Calu3 (cell line): ENCODE measurements at regions not wholly inside any gene's neighbourhood (a gene's known extent, or its start where the extent isn't known, plus 50 kb on each side); places are given as distances from the start of the nearest gene placed in this dataset.

ENCODE experiments used
- BruUV-seq: library from RNA; stranded (reverse); fragments of 400-500 nt; replicated peaks from 2 replicates; lab custom pipeline; 2021; lab: Mats Ljungman, UMichigan
- CTCF ChIA-PET: fragments of 300-600 bp; sonication (Branson Sonifier 250); formaldehyde crosslinking; loops from one replicate; lab custom pipeline; 2022; ENCODE audit warnings: antibody characterized with exemption; lab: Charles Lee
- DNase-seq: peaks from one replicate; pipeline ENCODE4 v3.0.0; 2022
- H3K27ac Mint-ChIP-seq: one replicate; pipeline ENCODE4 v1.8.0; 2022; ENCODE audit warnings: mixed read lengths; ENCODE audit not compliant: unreplicated experiment
- H3K27me3 Mint-ChIP-seq: one replicate; pipeline ENCODE4 v1.8.0; 2022; ENCODE audit warnings: mixed read lengths; ENCODE audit not compliant: unreplicated experiment
- H3K36me3 Mint-ChIP-seq: one replicate; pipeline ENCODE4 v1.8.0; 2022; ENCODE audit warnings: mild to moderate bottlenecking, moderate library complexity, mixed read lengths; ENCODE audit not compliant: insufficient read depth, unreplicated experiment
- H3K4me1 Mint-ChIP-seq: one replicate; pipeline ENCODE4 v1.8.0; 2022; ENCODE audit warnings: mild to moderate bottlenecking, low read depth, mixed read lengths; ENCODE audit not compliant: unreplicated experiment
- H3K4me3 Mint-ChIP-seq: one replicate; pipeline ENCODE4 v1.8.0; 2022; ENCODE audit warnings: mild to moderate bottlenecking, low read depth, moderate library complexity, mixed read lengths; ENCODE audit not compliant: unreplicated experiment
- H3K9me3 Mint-ChIP-seq: one replicate; pipeline ENCODE4 v1.8.0; 2022; ENCODE audit warnings: low read depth, mixed read lengths; ENCODE audit not compliant: unreplicated experiment
- intact Hi-C: fragments of 100-400 bp; cut with micrococcal nuclease; formaldehyde crosslinking; loops from one replicate; pipeline ENCODE4 v1.10.0; 2022; ENCODE audit not compliant: unreplicated experiment
- TF ChIP-seq, protein P1 (sequence below): fragments of 200-600 bp; IDR thresholded peaks from one replicate; pipeline ENCODE4 v1.8.0; 2022; ENCODE audit warnings: antibody characterized with exemption; ENCODE audit not compliant: unreplicated experiment

GRCh38 chr14:84859116-84859515 lies 670.8 kb upstream of the FLRT2 start:
- DNase-seq, result no peak
- H3K9me3 Mint-ChIP-seq, result peaks cover 9% of the 10 kb centered on the region
- CTCF ChIA-PET, result no interaction called here
- no peaks in the 10 kb centered on the region for H3K27me3 Mint-ChIP-seq
- intact Hi-C loops, result no loop called here
- no TSS peak for BruUV-seq
- no peak overlapping the region for H3K27ac Mint-ChIP-seq
- no peaks in the 10 kb centered on the region for H3K4me1 Mint-ChIP-seq
- H3K4me3 Mint-ChIP-seq, result no peak overlapping the region
- TF ChIP-seq, protein P1, sequence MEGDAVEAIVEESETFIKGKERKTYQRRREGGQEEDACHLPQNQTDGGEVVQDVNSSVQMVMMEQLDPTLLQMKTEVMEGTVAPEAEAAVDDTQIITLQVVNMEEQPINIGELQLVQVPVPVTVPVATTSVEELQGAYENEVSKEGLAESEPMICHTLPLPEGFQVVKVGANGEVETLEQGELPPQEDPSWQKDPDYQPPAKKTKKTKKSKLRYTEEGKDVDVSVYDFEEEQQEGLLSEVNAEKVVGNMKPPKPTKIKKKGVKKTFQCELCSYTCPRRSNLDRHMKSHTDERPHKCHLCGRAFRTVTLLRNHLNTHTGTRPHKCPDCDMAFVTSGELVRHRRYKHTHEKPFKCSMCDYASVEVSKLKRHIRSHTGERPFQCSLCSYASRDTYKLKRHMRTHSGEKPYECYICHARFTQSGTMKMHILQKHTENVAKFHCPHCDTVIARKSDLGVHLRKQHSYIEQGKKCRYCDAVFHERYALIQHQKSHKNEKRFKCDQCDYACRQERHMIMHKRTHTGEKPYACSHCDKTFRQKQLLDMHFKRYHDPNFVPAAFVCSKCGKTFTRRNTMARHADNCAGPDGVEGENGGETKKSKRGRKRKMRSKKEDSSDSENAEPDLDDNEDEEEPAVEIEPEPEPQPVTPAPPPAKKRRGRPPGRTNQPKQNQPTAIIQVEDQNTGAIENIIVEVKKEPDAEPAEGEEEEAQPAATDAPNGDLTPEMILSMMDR, result no peak
- no peaks in the 10 kb centered on the region for H3K36me3 Mint-ChIP-seq

- intact Hi-C loops, result no loop called here
- no peaks in the 10 kb centered on the region for H3K4me1 Mint-ChIP-seq
- no peaks in the 10 kb centered on the region for H3K36me3 Mint-ChIP-seq
- TF ChIP-seq, protein P1, result no peak
- H3K4me3 Mint-ChIP-seq, result no peak overlapping the region
- BruUV-seq, result no TSS peak
- H3K27ac Mint-ChIP-seq, result no peak overlapping the region
- H3K27me3 Mint-ChIP-seq, result no peaks in the 10 kb centered on the region
- peaks cover 8% of the 10 kb centered on the region for H3K9me3 Mint-ChIP-seq
- CTCF ChIA-PET, result no interaction called here
- no peak for DNase-seq
Observed at GRCh38 chr14:84864548-84865271, 665.2 kb upstream of the FLRT2 start.

DNA sequence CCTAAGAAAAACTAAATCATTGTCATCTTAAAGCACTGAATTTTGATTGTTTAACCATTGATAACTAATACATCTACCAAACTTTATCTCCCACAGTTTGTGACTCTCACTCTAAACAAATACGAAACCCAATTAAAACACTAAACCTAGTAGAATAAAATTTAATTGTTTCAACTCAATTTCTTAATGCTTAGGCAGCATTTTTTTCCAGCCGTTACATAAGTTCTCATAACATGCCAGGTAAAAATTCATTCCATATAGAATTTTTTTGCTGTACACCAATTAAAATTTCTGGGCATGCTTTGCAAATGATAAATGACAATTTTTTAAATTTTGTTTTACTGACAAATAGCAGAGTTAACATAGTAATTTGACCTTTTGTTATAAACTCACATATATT lies 658.2 kb upstream of the FLRT2 start:
- H3K4me3 Mint-ChIP-seq, result no peak overlapping the region
- TF ChIP-seq, protein P1, result no peak

DNA sequence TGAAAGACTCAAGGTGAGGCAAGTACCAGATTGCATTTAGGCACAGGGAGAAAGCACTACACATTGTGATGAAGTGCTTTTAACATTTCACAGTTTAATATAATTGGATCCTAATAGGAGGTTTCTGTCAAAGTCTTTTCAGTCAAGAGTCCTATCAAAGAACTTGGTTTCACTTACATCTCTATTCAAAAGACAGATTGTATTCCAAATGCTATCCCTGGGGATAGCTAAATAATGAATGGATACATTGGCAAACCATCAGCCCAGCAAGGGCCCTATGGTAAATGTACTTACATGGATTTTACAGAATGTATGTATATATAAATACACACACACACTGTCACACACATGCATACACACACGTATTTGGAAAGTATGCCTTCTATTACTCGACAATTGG lies 655.5 kb upstream of the FLRT2 start:
- CTCF ChIA-PET, result no interaction called here
- TF ChIP-seq, protein P1, result no peak
- H3K36me3 Mint-ChIP-seq, result no peaks in the 10 kb centered on the region

More for the DNA sequence above, 658.2 kb upstream of the FLRT2 start:
- CTCF ChIA-PET, result no interaction called here
- intact Hi-C loops, result no loop called here
- no TSS peak for BruUV-seq
- H3K9me3 Mint-ChIP-seq, result peaks cover 12% of the 10 kb centered on the region
- H3K36me3 Mint-ChIP-seq, result no peaks in the 10 kb centered on the region
- H3K27ac Mint-ChIP-seq, result no peak overlapping the region
- no peaks in the 10 kb centered on the region for H3K27me3 Mint-ChIP-seq
- H3K4me1 Mint-ChIP-seq, result no peaks in the 10 kb centered on the region
- DNase-seq, result no peak

More for the DNA sequence above, 655.5 kb upstream of the FLRT2 start:
- H3K4me3 Mint-ChIP-seq, result no peak overlapping the region
- H3K9me3 Mint-ChIP-seq, result peaks cover 12% of the 10 kb centered on the region
- no TSS peak for BruUV-seq
- no peak for DNase-seq
- H3K4me1 Mint-ChIP-seq, result no peaks in the 10 kb centered on the region
- intact Hi-C loops, result no loop called here
- H3K27ac Mint-ChIP-seq, result no peak overlapping the region
- H3K27me3 Mint-ChIP-seq, result no peaks in the 10 kb centered on the region
